ENCODE measurements at regions not wholly inside any gene's neighbourhood (a gene's known extent, or its start where the extent isn't known, plus 50 kb on each side); places are given as distances from the start of the nearest gene placed in this dataset.

- no peak for TF ChIP-seq ZNF572 (CRISPR knock-in tag; IDR thresholded peaks at IDR 0.05)
- TF ChIP-seq ZNF382 (CRISPR knock-in tag; IDR thresholded peaks at IDR 0.05; ENCODE audit: borderline replicate concordance), result no peak
- no peak for TF ChIP-seq ZNF652 (CRISPR knock-in tag; IDR thresholded peaks at IDR 0.05; ENCODE audit: borderline replicate concordance, low read depth)
- no peak for TF ChIP-seq ZNF33A (CRISPR knock-in tag; IDR thresholded peaks at IDR 0.05; ENCODE audit: borderline replicate concordance)
- TF ChIP-seq ZNF530 (CRISPR knock-in tag; IDR thresholded peaks at IDR 0.05; ENCODE audit: low read depth), result no peak
- TF ChIP-seq ZNF784 (CRISPR knock-in tag; IDR thresholded peaks at IDR 0.05; ENCODE audit: borderline replicate concordance), result no peak
- no peak for TF ChIP-seq KLF15 (CRISPR knock-in tag; IDR thresholded peaks at IDR 0.05; ENCODE audit: borderline replicate concordance)
- TF ChIP-seq ZNF770 (CRISPR knock-in tag; IDR thresholded peaks at IDR 0.05), result no peak
- TF ChIP-seq ZNF142 (CRISPR knock-in tag; IDR thresholded peaks at IDR 0.05), result no peak
- TF ChIP-seq SPEN (CRISPR knock-in tag; IDR thresholded peaks at IDR 0.05; ENCODE audit: low read depth), result no peak
- TF ChIP-seq SRSF9 (IDR thresholded peaks at IDR 0.05; ENCODE audit: borderline replicate concordance, insufficient read depth, low read depth, low read length, poor library complexity, severe bottlenecking), result no peak
- no peak for TF ChIP-seq TCF7L2 (IDR thresholded peaks at IDR 0.05; ENCODE audit: low read depth, low read length)
- TF ChIP-seq ZNF766 (CRISPR knock-in tag; IDR thresholded peaks at IDR 0.05; ENCODE audit: borderline replicate concordance), result no peak
- TF ChIP-seq ZNF235 (CRISPR knock-in tag; IDR thresholded peaks at IDR 0.05; ENCODE audit: borderline replicate concordance), result no peak
Observed at GRCh38 chr2:446303-446874, 158.5 kb upstream of the ALKAL2 start (continued).

All from HepG2 (cell line).